SU-DHL-6 (cell line): ENCODE measurements at regions not wholly inside any gene's neighbourhood (a gene's known extent, or its start where the extent isn't known, plus 50 kb on each side); places are given as distances from the start of the nearest gene placed in this dataset.

Source experiments
- EZH2phosphoT487 ChIP-seq: fragments of 200-600 bp; sonication (generic), shearing (Covaris generic); conservative IDR thresholded peaks from 2 replicates; pipeline ENCODE4 v1.6.1; 2018; ENCODE audit warnings: mild to moderate bottlenecking, antibody characterized with exemption, low read length, moderate library complexity, mixed read lengths
- TF ChIP-seq, protein P1 (sequence below): fragments of 200-600 bp; sonication (generic); IDR thresholded peaks from one replicate; pipeline ENCODE4 v1.5.1; 2017; ENCODE audit warnings: antibody characterized with exemption, mild to moderate bottlenecking, low read length, moderate library complexity; ENCODE audit not compliant: insufficient read depth, poor library complexity, severe bottlenecking

DNA sequence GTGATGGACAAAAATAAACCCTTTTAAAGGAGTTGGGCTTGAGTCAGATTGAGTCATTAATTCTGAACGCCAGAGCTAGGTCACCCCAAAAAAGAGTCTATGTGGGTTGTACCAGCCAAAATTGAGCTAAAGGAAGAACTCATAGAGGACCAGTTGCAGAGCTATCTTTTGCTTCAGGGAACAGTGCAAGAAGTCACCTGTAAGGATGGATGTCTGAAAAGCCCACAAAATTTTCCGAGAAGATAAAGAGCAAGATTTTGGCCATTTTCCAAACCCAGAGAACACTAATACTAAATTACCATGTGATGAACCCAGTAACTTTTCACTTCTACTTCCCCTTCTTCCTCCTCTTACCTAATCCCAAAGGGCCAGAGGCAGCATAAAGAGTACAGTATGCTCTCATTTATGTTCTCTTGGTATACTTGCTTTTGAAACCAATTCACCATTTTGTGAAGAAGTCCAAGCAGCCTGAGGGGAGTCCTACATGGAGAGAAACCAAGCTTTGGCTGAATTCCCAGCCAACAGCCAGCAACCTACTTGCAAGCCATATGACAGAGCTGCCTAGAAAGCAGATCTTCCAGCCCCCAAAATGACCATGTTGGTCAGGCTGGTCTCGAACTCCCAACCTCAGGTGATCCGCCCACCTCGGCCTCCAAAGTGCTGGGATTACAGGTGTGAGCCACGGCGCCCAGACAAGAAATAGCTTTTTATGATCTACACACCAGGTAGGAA lies 551.7 kb downstream of the SATB2 start:
- no peak for TF ChIP-seq EZH2phosphoT487
- TF ChIP-seq, protein P1, sequence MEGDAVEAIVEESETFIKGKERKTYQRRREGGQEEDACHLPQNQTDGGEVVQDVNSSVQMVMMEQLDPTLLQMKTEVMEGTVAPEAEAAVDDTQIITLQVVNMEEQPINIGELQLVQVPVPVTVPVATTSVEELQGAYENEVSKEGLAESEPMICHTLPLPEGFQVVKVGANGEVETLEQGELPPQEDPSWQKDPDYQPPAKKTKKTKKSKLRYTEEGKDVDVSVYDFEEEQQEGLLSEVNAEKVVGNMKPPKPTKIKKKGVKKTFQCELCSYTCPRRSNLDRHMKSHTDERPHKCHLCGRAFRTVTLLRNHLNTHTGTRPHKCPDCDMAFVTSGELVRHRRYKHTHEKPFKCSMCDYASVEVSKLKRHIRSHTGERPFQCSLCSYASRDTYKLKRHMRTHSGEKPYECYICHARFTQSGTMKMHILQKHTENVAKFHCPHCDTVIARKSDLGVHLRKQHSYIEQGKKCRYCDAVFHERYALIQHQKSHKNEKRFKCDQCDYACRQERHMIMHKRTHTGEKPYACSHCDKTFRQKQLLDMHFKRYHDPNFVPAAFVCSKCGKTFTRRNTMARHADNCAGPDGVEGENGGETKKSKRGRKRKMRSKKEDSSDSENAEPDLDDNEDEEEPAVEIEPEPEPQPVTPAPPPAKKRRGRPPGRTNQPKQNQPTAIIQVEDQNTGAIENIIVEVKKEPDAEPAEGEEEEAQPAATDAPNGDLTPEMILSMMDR, result no peak
